ENCODE measurements at regions not wholly inside any gene's neighbourhood (a gene's known extent, or its start where the extent isn't known, plus 50 kb on each side); places are given as distances from the start of the nearest gene placed in this dataset.

DNA sequence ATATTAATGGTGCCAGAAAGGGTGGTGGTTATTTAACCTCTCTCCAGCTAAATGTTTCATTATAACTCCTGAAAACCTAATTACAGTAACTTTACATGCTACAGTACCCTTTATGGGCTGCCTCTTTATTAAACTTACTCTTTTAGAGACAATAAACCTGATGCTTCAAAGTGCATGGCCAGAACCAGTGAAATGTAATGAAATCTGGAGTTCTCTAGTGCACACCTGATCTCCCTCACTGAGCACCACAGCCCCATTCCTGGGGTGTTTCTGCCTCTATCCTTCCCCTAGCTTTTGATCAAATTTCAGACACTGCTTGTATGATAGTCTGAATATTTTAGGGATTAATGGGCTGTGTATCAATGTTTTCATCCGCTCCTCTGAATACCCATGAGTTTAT, 306.5 kb upstream of the WWC1 start (continued):
- TF ChIP-seq, protein P1, sequence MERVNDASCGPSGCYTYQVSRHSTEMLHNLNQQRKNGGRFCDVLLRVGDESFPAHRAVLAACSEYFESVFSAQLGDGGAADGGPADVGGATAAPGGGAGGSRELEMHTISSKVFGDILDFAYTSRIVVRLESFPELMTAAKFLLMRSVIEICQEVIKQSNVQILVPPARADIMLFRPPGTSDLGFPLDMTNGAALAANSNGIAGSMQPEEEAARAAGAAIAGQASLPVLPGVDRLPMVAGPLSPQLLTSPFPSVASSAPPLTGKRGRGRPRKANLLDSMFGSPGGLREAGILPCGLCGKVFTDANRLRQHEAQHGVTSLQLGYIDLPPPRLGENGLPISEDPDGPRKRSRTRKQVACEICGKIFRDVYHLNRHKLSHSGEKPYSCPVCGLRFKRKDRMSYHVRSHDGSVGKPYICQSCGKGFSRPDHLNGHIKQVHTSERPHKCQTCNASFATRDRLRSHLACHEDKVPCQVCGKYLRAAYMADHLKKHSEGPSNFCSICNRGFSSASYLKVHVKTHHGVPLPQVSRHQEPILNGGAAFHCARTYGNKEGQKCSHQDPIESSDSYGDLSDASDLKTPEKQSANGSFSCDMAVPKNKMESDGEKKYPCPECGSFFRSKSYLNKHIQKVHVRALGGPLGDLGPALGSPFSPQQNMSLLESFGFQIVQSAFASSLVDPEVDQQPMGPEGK (CRISPR knock-in tag; IDR thresholded peaks at IDR 0.05; ENCODE audit: borderline replicate concordance) = no peak

DNA sequence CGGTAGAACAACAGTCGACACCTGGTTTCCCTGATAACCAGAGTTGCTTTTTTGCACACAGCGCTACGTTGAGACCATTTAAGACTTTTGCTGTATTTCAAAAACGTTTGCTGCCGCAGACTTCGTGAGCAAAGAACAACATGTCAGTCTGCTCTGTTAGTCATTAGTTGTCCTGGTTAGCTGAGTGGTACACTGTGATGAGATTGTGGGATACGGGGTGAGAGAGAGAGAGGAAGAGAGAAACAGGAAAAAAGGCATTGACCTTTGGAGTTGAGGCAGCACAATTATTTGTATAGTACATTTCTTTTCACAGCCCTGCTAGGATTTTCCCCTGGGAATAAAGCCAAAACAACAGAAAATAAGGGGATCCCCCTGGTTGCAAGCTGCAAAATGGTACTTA, 306.1 kb upstream of the WWC1 start:
- ATAC-seq = no peak
- TF ChIP-seq, protein P2, sequence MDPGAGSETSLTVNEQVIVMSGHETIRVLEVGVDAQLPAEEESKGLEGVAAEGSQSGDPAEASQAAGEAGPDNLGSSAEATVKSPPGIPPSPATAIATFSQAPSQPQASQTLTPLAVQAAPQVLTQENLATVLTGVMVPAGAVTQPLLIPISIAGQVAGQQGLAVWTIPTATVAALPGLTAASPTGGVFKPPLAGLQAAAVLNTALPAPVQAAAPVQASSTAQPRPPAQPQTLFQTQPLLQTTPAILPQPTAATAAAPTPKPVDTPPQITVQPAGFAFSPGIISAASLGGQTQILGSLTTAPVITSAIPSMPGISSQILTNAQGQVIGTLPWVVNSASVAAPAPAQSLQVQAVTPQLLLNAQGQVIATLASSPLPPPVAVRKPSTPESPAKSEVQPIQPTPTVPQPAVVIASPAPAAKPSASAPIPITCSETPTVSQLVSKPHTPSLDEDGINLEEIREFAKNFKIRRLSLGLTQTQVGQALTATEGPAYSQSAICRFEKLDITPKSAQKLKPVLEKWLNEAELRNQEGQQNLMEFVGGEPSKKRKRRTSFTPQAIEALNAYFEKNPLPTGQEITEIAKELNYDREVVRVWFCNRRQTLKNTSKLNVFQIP (CRISPR knock-in tag; IDR thresholded peaks at IDR 0.05; ENCODE audit: borderline replicate concordance, low read depth) = no peak
- no peak for TF ChIP-seq ZNF8 (CRISPR knock-in tag; IDR thresholded peaks at IDR 0.05)
- TF ChIP-seq, protein P3, sequence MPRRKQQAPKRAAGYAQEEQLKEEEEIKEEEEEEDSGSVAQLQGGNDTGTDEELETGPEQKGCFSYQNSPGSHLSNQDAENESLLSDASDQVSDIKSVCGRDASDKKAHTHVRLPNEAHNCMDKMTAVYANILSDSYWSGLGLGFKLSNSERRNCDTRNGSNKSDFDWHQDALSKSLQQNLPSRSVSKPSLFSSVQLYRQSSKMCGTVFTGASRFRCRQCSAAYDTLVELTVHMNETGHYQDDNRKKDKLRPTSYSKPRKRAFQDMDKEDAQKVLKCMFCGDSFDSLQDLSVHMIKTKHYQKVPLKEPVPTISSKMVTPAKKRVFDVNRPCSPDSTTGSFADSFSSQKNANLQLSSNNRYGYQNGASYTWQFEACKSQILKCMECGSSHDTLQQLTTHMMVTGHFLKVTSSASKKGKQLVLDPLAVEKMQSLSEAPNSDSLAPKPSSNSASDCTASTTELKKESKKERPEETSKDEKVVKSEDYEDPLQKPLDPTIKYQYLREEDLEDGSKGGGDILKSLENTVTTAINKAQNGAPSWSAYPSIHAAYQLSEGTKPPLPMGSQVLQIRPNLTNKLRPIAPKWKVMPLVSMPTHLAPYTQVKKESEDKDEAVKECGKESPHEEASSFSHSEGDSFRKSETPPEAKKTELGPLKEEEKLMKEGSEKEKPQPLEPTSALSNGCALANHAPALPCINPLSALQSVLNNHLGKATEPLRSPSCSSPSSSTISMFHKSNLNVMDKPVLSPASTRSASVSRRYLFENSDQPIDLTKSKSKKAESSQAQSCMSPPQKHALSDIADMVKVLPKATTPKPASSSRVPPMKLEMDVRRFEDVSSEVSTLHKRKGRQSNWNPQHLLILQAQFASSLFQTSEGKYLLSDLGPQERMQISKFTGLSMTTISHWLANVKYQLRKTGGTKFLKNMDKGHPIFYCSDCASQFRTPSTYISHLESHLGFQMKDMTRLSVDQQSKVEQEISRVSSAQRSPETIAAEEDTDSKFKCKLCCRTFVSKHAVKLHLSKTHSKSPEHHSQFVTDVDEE (CRISPR knock-in tag; IDR thresholded peaks at IDR 0.05) = no peak
- TF ChIP-seq PPARA (CRISPR knock-in tag; IDR thresholded peaks at IDR 0.05; ENCODE audit: borderline replicate concordance) = no peak
- TF ChIP-seq RARB (CRISPR knock-in tag; IDR thresholded peaks at IDR 0.05) = no peak
- TF ChIP-seq ZNF70 (CRISPR knock-in tag; IDR thresholded peaks at IDR 0.05) = no peak
- TF ChIP-seq CSDC2 (CRISPR knock-in tag; IDR thresholded peaks at IDR 0.05) = no peak
- no peak for TF ChIP-seq ZFP30 (CRISPR knock-in tag; IDR thresholded peaks at IDR 0.05)
- TF ChIP-seq TCF4 (CRISPR knock-in tag; IDR thresholded peaks at IDR 0.05; ENCODE audit: borderline replicate concordance) = no peak

DNA sequence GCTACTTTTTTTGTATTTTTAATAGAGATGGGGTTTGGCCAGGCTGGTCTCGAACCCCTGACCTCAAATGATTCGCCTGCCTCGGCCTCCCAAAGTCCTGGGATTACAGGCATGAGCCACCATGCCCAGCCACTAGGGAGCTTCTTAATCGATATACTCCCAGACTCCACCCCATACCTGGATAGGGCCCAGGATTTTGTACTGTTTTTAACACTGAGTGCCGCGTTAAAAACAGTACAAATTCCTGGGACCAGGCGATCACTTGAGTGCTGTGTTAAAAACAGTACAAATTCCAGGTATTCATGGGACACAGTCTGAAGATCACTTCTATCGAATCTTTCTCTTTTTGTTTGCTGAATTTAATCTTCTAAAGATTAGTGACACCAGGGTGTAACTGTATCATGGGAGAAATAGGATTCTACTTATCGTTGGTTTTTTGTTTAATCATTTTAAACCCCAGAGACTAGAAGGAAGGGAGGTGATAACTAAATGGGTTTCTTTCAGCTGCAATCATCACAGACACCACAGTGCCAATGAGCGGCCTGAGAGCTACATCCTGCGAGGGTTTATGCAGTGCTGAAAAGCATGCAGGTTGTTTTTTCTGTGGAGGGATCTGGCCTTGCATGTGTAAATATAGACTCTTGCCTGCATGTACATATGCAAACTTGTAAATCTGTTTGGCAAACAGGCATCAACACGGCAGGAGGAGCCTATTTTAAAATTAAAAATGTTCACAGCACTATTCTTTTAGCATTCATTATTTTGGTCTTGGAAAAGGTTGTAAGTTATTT, 303.8 kb upstream of the WWC1 start:
- no peak for ATAC-seq
- no peak for TF ChIP-seq ZFP30 (CRISPR knock-in tag; IDR thresholded peaks at IDR 0.05)
- no peak for TF ChIP-seq SNAI2 (CRISPR knock-in tag; IDR thresholded peaks at IDR 0.05)
- TF ChIP-seq ESRRG (CRISPR knock-in tag; IDR thresholded peaks at IDR 0.05) = no peak
- TF ChIP-seq ZNF70 (CRISPR knock-in tag; IDR thresholded peaks at IDR 0.05) = no peak
- no peak for TF ChIP-seq TCF4 (CRISPR knock-in tag; IDR thresholded peaks at IDR 0.05; ENCODE audit: borderline replicate concordance)
- TF ChIP-seq ZC3H10 (CRISPR knock-in tag; IDR thresholded peaks at IDR 0.05) = no peak
- TF ChIP-seq ZNF565 (CRISPR knock-in tag; conservative IDR thresholded peaks at IDR 0.05; ENCODE audit: low read depth) = no peak
- TF ChIP-seq, protein P1 (CRISPR knock-in tag; IDR thresholded peaks at IDR 0.05; ENCODE audit: borderline replicate concordance) = no peak
- no peak for TF ChIP-seq ARNTL (CRISPR knock-in tag; IDR thresholded peaks at IDR 0.05; ENCODE audit: borderline replicate concordance, low read depth)
- TF ChIP-seq, protein P4, sequence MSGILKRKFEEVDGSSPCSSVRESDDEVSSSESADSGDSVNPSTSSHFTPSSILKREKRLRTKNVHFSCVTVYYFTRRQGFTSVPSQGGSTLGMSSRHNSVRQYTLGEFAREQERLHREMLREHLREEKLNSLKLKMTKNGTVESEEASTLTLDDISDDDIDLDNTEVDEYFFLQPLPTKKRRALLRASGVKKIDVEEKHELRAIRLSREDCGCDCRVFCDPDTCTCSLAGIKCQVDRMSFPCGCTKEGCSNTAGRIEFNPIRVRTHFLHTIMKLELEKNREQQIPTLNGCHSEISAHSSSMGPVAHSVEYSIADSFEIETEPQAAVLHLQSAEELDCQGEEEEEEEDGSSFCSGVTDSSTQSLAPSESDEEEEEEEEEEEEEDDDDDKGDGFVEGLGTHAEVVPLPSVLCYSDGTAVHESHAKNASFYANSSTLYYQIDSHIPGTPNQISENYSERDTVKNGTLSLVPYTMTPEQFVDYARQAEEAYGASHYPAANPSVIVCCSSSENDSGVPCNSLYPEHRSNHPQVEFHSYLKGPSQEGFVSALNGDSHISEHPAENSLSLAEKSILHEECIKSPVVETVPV (CRISPR knock-in tag; IDR thresholded peaks at IDR 0.05) = no peak
- TF ChIP-seq, protein P5, sequence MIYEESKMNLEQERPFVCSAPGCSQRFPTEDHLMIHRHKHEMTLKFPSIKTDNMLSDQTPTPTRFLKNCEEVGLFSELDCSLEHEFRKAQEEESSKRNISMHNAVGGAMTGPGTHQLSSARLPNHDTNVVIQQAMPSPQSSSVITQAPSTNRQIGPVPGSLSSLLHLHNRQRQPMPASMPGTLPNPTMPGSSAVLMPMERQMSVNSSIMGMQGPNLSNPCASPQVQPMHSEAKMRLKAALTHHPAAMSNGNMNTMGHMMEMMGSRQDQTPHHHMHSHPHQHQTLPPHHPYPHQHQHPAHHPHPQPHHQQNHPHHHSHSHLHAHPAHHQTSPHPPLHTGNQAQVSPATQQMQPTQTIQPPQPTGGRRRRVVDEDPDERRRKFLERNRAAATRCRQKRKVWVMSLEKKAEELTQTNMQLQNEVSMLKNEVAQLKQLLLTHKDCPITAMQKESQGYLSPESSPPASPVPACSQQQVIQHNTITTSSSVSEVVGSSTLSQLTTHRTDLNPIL (CRISPR knock-in tag; IDR thresholded peaks at IDR 0.05; ENCODE audit: low read depth) = no peak
- no peak for TF ChIP-seq ZFP3 (CRISPR knock-in tag; IDR thresholded peaks at IDR 0.05)
- no peak for TF ChIP-seq GLIS3 (CRISPR knock-in tag; IDR thresholded peaks at IDR 0.05)
- TF ChIP-seq, protein P3 (CRISPR knock-in tag; IDR thresholded peaks at IDR 0.05) = no peak

All from SK-N-SH treated with all-trans-retinoic acid at 6 μM for 48 hours (cell line).